DOHH2 (cell line): ENCODE measurements at regions not wholly inside any gene's neighbourhood (a gene's known extent, or its start where the extent isn't known, plus 50 kb on each side); places are given as distances from the start of the nearest gene placed in this dataset.

Experiments used
- EZH2phosphoT487 ChIP-seq: fragments of 200-600 bp; sonication (generic); IDR thresholded peaks from 2 replicates; pipeline ENCODE4 v1.6.1; 2017; ENCODE audit warnings: borderline replicate concordance, mild to moderate bottlenecking, antibody characterized with exemption, low read length, moderate library complexity, mixed read lengths
- TF ChIP-seq, protein P1 (sequence below): fragments of 200-600 bp; sonication (generic); IDR thresholded peaks from one replicate; pipeline ENCODE4 v1.5.1; 2014; ENCODE audit warnings: antibody characterized with exemption, mild to moderate bottlenecking, low read depth, low read length; ENCODE audit not compliant: poor library complexity, severe bottlenecking

DNA sequence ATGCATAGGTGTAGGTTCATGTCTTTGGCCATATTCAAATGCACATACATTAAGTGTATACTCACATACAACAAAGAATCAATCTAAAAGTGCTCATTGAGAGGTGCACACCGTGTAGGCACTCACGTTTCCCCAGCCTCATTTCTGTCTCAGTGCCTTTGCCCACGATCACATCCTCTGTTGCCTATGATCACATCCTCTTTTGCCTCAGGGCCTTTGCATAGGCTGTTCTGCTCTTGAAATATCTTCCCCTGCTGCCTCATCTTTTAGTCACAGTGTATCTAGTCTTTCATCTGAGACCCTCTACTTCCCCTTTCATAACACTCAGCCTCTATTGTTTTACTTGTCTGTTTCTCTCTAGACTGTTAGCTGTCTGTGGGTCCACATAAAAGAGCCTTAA, 69.3 kb downstream of the FOXD2 start:
- TF ChIP-seq, protein P1, sequence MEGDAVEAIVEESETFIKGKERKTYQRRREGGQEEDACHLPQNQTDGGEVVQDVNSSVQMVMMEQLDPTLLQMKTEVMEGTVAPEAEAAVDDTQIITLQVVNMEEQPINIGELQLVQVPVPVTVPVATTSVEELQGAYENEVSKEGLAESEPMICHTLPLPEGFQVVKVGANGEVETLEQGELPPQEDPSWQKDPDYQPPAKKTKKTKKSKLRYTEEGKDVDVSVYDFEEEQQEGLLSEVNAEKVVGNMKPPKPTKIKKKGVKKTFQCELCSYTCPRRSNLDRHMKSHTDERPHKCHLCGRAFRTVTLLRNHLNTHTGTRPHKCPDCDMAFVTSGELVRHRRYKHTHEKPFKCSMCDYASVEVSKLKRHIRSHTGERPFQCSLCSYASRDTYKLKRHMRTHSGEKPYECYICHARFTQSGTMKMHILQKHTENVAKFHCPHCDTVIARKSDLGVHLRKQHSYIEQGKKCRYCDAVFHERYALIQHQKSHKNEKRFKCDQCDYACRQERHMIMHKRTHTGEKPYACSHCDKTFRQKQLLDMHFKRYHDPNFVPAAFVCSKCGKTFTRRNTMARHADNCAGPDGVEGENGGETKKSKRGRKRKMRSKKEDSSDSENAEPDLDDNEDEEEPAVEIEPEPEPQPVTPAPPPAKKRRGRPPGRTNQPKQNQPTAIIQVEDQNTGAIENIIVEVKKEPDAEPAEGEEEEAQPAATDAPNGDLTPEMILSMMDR = no peak
- TF ChIP-seq EZH2phosphoT487 = no peak
